ENCODE measurements at regions not wholly inside any gene's neighbourhood (a gene's known extent, or its start where the extent isn't known, plus 50 kb on each side); places are given as distances from the start of the nearest gene placed in this dataset.

- no peak for TF ChIP-seq CTCF (IDR thresholded peaks at IDR 0.05; ENCODE audit: borderline replicate concordance, extremely low read depth, low read length, poor library complexity, severe bottlenecking)
- no peak for TF ChIP-seq EZH2 (IDR thresholded peaks at IDR 0.05; ENCODE audit: borderline replicate concordance, low read depth, low read length, severe bottlenecking)
Observed at GRCh38 chr20:6579824-6580223, 187.7 kb upstream of the BMP2 start.

Measured in DND-41 (cell line).